Astrocyte of the cerebellum (primary cell): ENCODE measurements at regions not wholly inside any gene's neighbourhood (a gene's known extent, or its start where the extent isn't known, plus 50 kb on each side); places are given as distances from the start of the nearest gene placed in this dataset.

Experiments used
- DNase-seq: peaks from one replicate; pipeline ENCODE4 v3.0.0-alpha.2; 2011; ENCODE audit warnings: low read depth
- H3K4me3 ChIP-seq: 2 replicates; pipeline ENCODE4 v1.5.1; 2011; ENCODE audit warnings: mild to moderate bottlenecking, low read depth, low read length, moderate library complexity
- in situ Hi-C: cut with HindIII; loops from 2 replicates; pipeline ENCODE4 v1.10.0; 2017; ENCODE audit warnings: low sequenced_read_pairs
- TF ChIP-seq, protein P1 (sequence below): IDR thresholded peaks from 2 replicates; pipeline ENCODE4 v1.5.1; 2012; ENCODE audit warnings: low read length, low read depth, moderate library complexity, mild to moderate bottlenecking; ENCODE audit errors: missing control alignments

DNA sequence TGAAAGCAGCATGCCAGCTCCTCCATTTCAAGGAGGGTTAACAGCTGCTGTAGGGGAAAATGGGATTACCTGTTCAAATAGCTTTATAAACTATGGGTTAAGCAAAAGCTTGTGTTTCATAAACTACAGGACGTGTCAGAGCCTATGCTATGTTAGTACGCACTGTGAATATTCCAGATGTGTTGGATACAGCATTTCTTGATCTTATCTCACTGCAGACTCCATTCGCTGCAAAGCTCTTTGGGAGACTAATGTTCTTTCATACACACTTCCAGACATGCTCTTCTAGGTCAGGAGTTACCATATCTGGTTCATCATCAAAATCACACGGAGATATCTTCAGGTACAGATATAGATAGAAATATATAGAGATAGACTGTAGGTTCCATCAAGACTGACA is 281.2 kb upstream of the FAM241A start:
- TF ChIP-seq, protein P1, sequence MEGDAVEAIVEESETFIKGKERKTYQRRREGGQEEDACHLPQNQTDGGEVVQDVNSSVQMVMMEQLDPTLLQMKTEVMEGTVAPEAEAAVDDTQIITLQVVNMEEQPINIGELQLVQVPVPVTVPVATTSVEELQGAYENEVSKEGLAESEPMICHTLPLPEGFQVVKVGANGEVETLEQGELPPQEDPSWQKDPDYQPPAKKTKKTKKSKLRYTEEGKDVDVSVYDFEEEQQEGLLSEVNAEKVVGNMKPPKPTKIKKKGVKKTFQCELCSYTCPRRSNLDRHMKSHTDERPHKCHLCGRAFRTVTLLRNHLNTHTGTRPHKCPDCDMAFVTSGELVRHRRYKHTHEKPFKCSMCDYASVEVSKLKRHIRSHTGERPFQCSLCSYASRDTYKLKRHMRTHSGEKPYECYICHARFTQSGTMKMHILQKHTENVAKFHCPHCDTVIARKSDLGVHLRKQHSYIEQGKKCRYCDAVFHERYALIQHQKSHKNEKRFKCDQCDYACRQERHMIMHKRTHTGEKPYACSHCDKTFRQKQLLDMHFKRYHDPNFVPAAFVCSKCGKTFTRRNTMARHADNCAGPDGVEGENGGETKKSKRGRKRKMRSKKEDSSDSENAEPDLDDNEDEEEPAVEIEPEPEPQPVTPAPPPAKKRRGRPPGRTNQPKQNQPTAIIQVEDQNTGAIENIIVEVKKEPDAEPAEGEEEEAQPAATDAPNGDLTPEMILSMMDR, result no peak
- DNase-seq, result no peak
- no peak overlapping the region for H3K4me3 ChIP-seq
- in situ Hi-C loops, result no loop called here

DNA sequence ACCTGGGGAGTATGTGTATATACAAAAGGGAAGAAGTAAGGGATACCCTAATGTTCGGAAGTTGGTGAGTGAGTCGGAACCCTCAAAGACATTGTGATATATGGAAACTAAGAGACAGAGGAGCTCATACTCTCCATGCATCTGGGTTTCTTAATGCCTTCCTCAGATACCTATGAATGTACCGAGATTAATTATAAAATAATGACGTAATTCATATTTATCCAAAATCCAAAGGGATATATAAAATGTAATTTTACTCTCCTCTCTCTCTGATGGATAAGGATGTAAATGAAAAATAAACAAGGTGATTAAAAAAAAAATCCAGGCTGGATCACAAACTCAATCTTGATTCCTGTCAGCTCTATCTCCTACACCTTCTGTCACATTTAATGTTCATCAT is 275.9 kb upstream of the FAM241A start:
- H3K4me3 ChIP-seq, result no peak overlapping the region
- DNase-seq, result no peak
- TF ChIP-seq, protein P1, result no peak
- in situ Hi-C loops, result no loop called here

DNA sequence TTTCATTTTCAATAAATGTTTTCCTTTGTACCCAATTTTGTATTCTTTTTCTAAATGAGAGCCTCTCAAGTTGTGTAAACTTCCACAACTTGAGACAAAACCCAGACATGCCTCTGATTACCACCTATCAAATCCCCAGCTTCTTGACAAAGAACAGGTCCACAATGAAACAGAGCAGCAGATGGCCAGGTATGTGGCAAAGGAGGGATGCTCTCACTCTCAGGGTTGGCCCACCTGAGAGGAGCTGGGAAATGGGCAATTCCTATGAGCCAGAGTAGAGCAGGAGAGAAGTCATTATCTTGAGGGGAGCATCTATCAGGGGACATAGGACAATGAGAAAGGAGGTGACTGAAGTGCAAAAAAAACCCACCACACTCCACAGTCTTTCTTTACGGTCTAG is 273.5 kb upstream of the FAM241A start:
- DNase-seq, result no peak
- TF ChIP-seq, protein P1, result no peak
- H3K4me3 ChIP-seq, result no peak overlapping the region
- in situ Hi-C loops, result no loop called here

DNA sequence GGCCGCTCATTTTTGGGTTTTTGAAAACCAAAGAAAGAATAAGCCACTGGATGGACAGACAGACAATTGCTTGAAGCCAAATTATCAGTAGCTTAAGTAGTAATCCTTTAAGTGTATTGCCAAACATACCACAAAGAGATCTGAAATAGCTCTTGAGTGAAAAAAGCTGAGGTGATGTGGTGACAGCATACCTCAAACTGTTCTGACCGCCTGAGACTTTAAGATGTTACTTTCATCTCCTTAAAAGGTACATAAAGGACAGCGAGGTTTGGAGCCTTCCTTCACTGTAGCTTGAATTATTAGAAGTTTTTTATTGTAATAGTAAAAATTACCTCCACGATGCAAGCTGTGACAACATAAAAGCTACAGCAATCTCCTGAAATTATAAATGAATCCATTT is 271.5 kb upstream of the FAM241A start:
- in situ Hi-C loops, result no loop called here
- TF ChIP-seq, protein P1, result no peak
- H3K4me3 ChIP-seq, result no peak overlapping the region
- no peak for DNase-seq

DNA sequence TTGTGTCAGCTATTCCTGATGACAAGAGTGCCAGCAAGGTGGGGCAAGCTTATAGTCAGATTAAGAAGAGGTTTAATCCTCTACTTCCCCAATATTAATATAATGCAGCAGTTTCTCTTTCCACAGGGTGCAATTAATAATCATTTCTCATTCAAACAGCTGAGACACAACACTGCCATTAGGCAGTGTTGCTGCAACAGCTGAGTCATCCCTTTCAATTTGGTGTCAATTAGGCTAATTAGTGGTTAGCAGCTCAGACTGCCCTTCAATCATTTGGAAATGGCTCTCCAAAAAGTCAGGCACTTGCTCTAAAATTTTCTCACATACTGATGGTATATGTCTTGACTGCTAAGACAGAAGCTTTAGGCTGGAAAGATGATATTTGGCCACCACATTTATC is 265.7 kb upstream of the FAM241A start:
- TF ChIP-seq, protein P1, result no peak
- no peak overlapping the region for H3K4me3 ChIP-seq
- in situ Hi-C loops, result no loop called here
- no peak for DNase-seq

DNA sequence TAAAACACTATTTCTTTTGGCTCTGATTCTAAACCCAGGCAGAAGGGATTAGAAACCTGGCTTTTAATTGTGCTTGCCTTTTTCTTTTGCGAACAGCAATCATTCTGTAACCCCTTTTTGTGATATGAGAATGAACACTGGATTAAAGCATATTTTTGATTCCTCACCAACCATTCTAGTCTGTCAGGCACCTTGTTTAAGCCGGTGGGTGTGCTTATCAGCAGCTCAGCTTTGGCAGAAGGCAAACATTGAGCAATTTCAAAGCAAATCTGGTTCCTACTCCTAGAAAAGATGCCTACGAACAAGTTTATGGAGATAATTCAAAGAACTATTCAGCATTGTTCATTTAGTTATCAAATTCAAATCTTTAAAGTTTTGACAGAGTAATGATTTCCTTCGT is 265.1 kb upstream of the FAM241A start:
- in situ Hi-C loops, result no loop called here
- H3K4me3 ChIP-seq, result no peak overlapping the region
- no peak for DNase-seq
- TF ChIP-seq, protein P1, result no peak

DNA sequence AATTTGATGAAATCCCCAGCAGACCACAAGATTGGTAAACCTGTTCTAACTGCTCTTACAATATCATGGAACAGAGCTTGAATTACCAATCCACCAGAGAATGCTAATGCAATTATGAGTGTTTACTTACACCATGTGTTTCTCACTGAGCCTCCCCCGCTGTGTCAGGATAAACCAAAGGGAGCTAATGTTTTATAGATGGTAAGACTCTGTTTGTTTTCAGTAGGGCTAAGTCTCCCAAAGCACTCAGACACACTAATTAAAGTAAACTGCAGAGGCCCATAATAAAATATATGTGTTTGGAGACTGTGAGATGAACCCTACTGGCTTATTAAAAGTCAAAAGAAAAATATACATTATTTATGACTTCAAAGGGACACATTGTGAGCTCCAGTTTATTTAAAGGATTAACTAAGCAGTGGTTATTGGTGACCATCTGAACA is 261.7 kb upstream of the FAM241A start:
- in situ Hi-C loops, result no loop called here
- H3K4me3 ChIP-seq, result no peak overlapping the region
- DNase-seq, result no peak
- TF ChIP-seq, protein P1, result no peak
